Esophagus (tissue), 2 donors: ENCODE measurements at regions not wholly inside any gene's neighbourhood (a gene's known extent, or its start where the extent isn't known, plus 50 kb on each side); places are given as distances from the start of the nearest gene placed in this dataset.
"Not testable (repeated sequence)": the region's sequence is repeated elsewhere in the genome, so short reads cannot be mapped to it uniquely, and the experiment has no call there.

ENCODE experiments used
- H3K27ac ChIP-seq, 2 donors: one replicate each; pipeline ENCODE4 v1.5.1; 2013; ENCODE audit warnings: low read depth in 2 of 2, mild to moderate bottlenecking in 2 of 2, inconsistent platforms in 1 of 2, low read length in 1 of 2, moderate library complexity in 1 of 2
- H3K27me3 ChIP-seq, 2 donors: one replicate each; pipeline ENCODE4 v1.6.1; 2013; ENCODE audit warnings: low read length in 2 of 2, control low read depth in 1 of 2, mild to moderate bottlenecking in 1 of 2; ENCODE audit not compliant: insufficient read depth in 2 of 2, control insufficient read depth in 1 of 2
- H3K36me3 ChIP-seq, 2 donors: one replicate each; pipeline ENCODE4 v1.6.1; 2013; ENCODE audit warnings: low read length in 1 of 2; ENCODE audit not compliant: control insufficient read depth in 2 of 2, insufficient read depth in 2 of 2
- H3K4me1 ChIP-seq, 2 donors: one replicate each; pipeline ENCODE4 v1.6.1; 2013; ENCODE audit warnings: low read length in 1 of 2; ENCODE audit not compliant: control insufficient read depth in 2 of 2, insufficient read depth in 2 of 2
- H3K4me3 ChIP-seq, 2 donors: one replicate each; pipeline ENCODE4 v1.5.1; 2013; ENCODE audit warnings: low read length in 2 of 2, mild to moderate bottlenecking in 2 of 2, low read depth in 1 of 2, moderate library complexity in 1 of 2
- H3K9me3 ChIP-seq, 2 donors: one replicate each; pipeline ENCODE4 v1.6.1; 2013; ENCODE audit warnings: mild to moderate bottlenecking in 2 of 2, low read depth in 1 of 2, low read length in 1 of 2, moderate library complexity in 1 of 2; ENCODE audit not compliant: control insufficient read depth in 2 of 2, insufficient read depth in 1 of 2
- WGBS, 2 donors: extraction: QIAGEN DNeasy Blood & Tissue Kit; methylation state at CpG; one replicate each; pipeline ENCODE4 v1.1.7; 2013; 5-methylcytosine and 5-hydroxymethylcytosine counted together
- donor health status: healthy with polysubstance abuse.
- donor health status: Bipolar disorder and iron deficiency.

GRCh38 chr6:105680131-105680530 is 277.2 kb upstream of the PREP start:
- H3K4me3 ChIP-seq = no peak overlapping the region
- WGBS, 2 donors = 75 to 80% methylated on average over 1 of the region's 1 CpG
- no peaks in the 10 kb centered on the region for H3K36me3 ChIP-seq
- no peaks in the 10 kb centered on the region for H3K9me3 ChIP-seq
- no peaks in the 10 kb centered on the region for H3K27me3 ChIP-seq
- no peaks in the 10 kb centered on the region for H3K4me1 ChIP-seq
- H3K27ac ChIP-seq = no peak overlapping the region

GRCh38 chr6:105678516-105678915 is 275.6 kb upstream of the PREP start:
- Histone ChIP-seq H3K27ac (no peak overlapping the region), H3K4me3 (no peak overlapping the region), H3K36me3 (no peaks in the 10 kb centered on the region), H3K27me3 (no peaks in the 10 kb centered on the region), H3K9me3 (no peaks in the 10 kb centered on the region), H3K4me1 (no peaks in the 10 kb centered on the region)
- WGBS, 2 donors = 85 to 93% methylated on average over 1 of the region's 1 CpG

GRCh38 chr6:105677671-105678475 is 275.0 kb upstream of the PREP start:
- no peaks in the 10 kb centered on the region for H3K9me3 ChIP-seq
- 91 to 92% methylated on average over 2 of the region's 2 CpGs for WGBS, 2 donors
- H3K27ac ChIP-seq = no peak overlapping the region
- H3K27me3 ChIP-seq = no peaks in the 10 kb centered on the region
- H3K4me1 ChIP-seq = no peaks in the 10 kb centered on the region
- no peak overlapping the region for H3K4me3 ChIP-seq
- no peaks in the 10 kb centered on the region for H3K36me3 ChIP-seq

GRCh38 chr6:105676857-105677256 is 274.0 kb upstream of the PREP start:
- H3K27ac ChIP-seq = no peak overlapping the region
- no peak overlapping the region for H3K4me3 ChIP-seq
- 86 to 88% methylated on average over 3 of the region's 3 CpGs for WGBS, 2 donors
- H3K27me3 ChIP-seq = no peaks in the 10 kb centered on the region
- no peaks in the 10 kb centered on the region for H3K4me1 ChIP-seq
- no peaks in the 10 kb centered on the region for H3K36me3 ChIP-seq
- no peaks in the 10 kb centered on the region for H3K9me3 ChIP-seq

GRCh38 chr6:105675715-105676397 is 273.0 kb upstream of the PREP start:
- H3K27ac ChIP-seq = no peak overlapping the region
- no peaks in the 10 kb centered on the region for H3K27me3 ChIP-seq
- H3K4me1 ChIP-seq = no peaks in the 10 kb centered on the region
- H3K9me3 ChIP-seq = no peaks in the 10 kb centered on the region
- H3K36me3 ChIP-seq = no peaks in the 10 kb centered on the region
- no peak overlapping the region for H3K4me3 ChIP-seq
- WGBS, 2 donors = 51 to 63% methylated on average over 5 of the region's 5 CpGs

- H3K4me3 ChIP-seq, H3K27me3 ChIP-seq, H3K9me3 ChIP-seq, H3K27ac ChIP-seq, H3K36me3 ChIP-seq, H3K4me1 ChIP-seq: not testable (repeated sequence)
- 89 to 92% methylated on average over 2 of the region's 2 CpGs for WGBS, 2 donors
These were observed 270.1 kb upstream of the PREP start for GRCh38 chr6:105672856-105673538.

- Histone ChIP-seq H3K9me3 (no peaks in the 10 kb centered on the region), H3K27me3 (no peaks in the 10 kb centered on the region), H3K36me3 (no peaks in the 10 kb centered on the region), H3K4me1 (no peaks in the 10 kb centered on the region), H3K27ac (no peak overlapping the region), H3K4me3 (no peak overlapping the region)
- 88 to 93% methylated on average over 5 of the region's 5 CpGs for WGBS, 2 donors
These were observed 266.4 kb upstream of the PREP start for GRCh38 chr6:105669232-105669631.

- Histone ChIP-seq H3K27ac (no peak overlapping the region), H3K4me3 (no peak overlapping the region), H3K36me3 (no peaks in the 10 kb centered on the region), H3K9me3 (no peaks in the 10 kb centered on the region), H3K27me3 (no peaks in the 10 kb centered on the region), H3K4me1 (no peaks in the 10 kb centered on the region)
- WGBS, 2 donors = 94 to 95% methylated on average over 12 of the region's 12 CpGs
These were observed 264.2 kb upstream of the PREP start for GRCh38 chr6:105667056-105667455.

GRCh38 chr6:105664931-105665330 is 262.0 kb upstream of the PREP start:
- no peaks in the 10 kb centered on the region for H3K9me3 ChIP-seq
- H3K4me1 ChIP-seq = no peaks in the 10 kb centered on the region
- H3K36me3 ChIP-seq = no peaks in the 10 kb centered on the region
- H3K4me3 ChIP-seq = no peak overlapping the region
- WGBS, 2 donors = 83 to 91% methylated on average over 2 of the region's 2 CpGs
- H3K27me3 ChIP-seq = no peaks in the 10 kb centered on the region
- no peak overlapping the region for H3K27ac ChIP-seq
